SK-N-SH treated with all-trans-retinoic acid at 6 μM for 48 hours (cell line): ENCODE measurements at regions not wholly inside any gene's neighbourhood (a gene's known extent, or its start where the extent isn't known, plus 50 kb on each side); places are given as distances from the start of the nearest gene placed in this dataset.

Experiments used
- ATAC-seq: fragments of 200-7000 bp; cut with Tn5 transposase; 3 replicates; pipeline ENCODE4 v1.9.1; 2020; ENCODE audit warnings: mild to moderate bottlenecking, moderate library complexity
- ARNTL ChIP-seq: fragments of 450-650 bp; formaldehyde crosslinking; IDR thresholded peaks from 2 replicates; pipeline ENCODE4 v1.5.0; 2020; ENCODE audit warnings: low read depth, mild to moderate bottlenecking, moderate library complexity, borderline replicate concordance
- CREB5 ChIP-seq: fragments of 250-450 bp; sonication (Bioruptor Pico); IDR thresholded peaks from 2 replicates; pipeline ENCODE4 v1.5.1; 2020; ENCODE audit warnings: low read depth, mild to moderate bottlenecking, moderate library complexity
- CSDC2 ChIP-seq: fragments of 250-450 bp; sonication (Bioruptor Pico); IDR thresholded peaks from 2 replicates; pipeline ENCODE4 v1.5.0; 2020; ENCODE audit warnings: mild to moderate bottlenecking, moderate library complexity
- CSRNP3 ChIP-seq: fragments of 250-450 bp; sonication (Bioruptor Pico); IDR thresholded peaks from 2 replicates; pipeline ENCODE4 v1.5.1; 2021; ENCODE audit warnings: mild to moderate bottlenecking, moderate library complexity
- GLIS3 ChIP-seq: fragments of 250-450 bp; sonication (Bioruptor Pico); IDR thresholded peaks from 2 replicates; pipeline ENCODE4 v1.5.0; 2020; ENCODE audit warnings: mild to moderate bottlenecking, moderate library complexity
- ISL1 ChIP-seq: fragments of 250-450 bp; sonication (Bioruptor Pico); IDR thresholded peaks from 2 replicates; pipeline ENCODE4 v2.1.2; 2022; ENCODE audit warnings: mild to moderate bottlenecking, moderate library complexity
- OSR1 ChIP-seq: fragments of 250-450 bp; sonication (Bioruptor Pico); IDR thresholded peaks from 2 replicates; pipeline ENCODE4 v1.8.0; 2022; ENCODE audit warnings: moderate library complexity, mild to moderate bottlenecking, inconsistent platforms
- PATZ1 ChIP-seq: fragments of 250-450 bp; sonication (Bioruptor Pico); IDR thresholded peaks from 2 replicates; pipeline ENCODE4 v1.8.0; 2020; ENCODE audit warnings: mild to moderate bottlenecking, moderate library complexity, borderline replicate concordance
- SNAI2 ChIP-seq: fragments of 250-450 bp; sonication (Bioruptor Pico); IDR thresholded peaks from 2 replicates; pipeline ENCODE4 v1.5.0; 2020; ENCODE audit warnings: mild to moderate bottlenecking, moderate library complexity
- TCF4 ChIP-seq: fragments of 250-450 bp; sonication (Bioruptor Pico); IDR thresholded peaks from 2 replicates; pipeline ENCODE4 v1.8.0; 2021; ENCODE audit warnings: mild to moderate bottlenecking, moderate library complexity, borderline replicate concordance
- TSHZ2 ChIP-seq: fragments of 250-450 bp; sonication (Bioruptor Pico); IDR thresholded peaks from 2 replicates; pipeline ENCODE4 v1.5.0; 2020; ENCODE audit warnings: mild to moderate bottlenecking, moderate library complexity
- ZC3H10 ChIP-seq: fragments of 250-450 bp; sonication (Bioruptor Pico); IDR thresholded peaks from 2 replicates; pipeline ENCODE4 v1.5.1; 2021; ENCODE audit warnings: mild to moderate bottlenecking, moderate library complexity
- ZFP30 ChIP-seq: fragments of 450-650 bp; formaldehyde crosslinking; IDR thresholded peaks from 2 replicates; pipeline ENCODE4 v1.5.0; 2022; ENCODE audit warnings: mild to moderate bottlenecking, moderate library complexity
- ZNF565 ChIP-seq: fragments of 450-650 bp; formaldehyde crosslinking; conservative IDR thresholded peaks from 2 replicates; pipeline ENCODE4 v1.5.0; 2020; ENCODE audit warnings: low read depth, mild to moderate bottlenecking, moderate library complexity
- ZNF8 ChIP-seq: fragments of 450-650 bp; formaldehyde crosslinking; IDR thresholded peaks from 2 replicates; pipeline ENCODE4 v1.5.0; 2020; ENCODE audit warnings: mild to moderate bottlenecking, moderate library complexity

GRCh38 chr6:15921243-15921642, 207.6 kb upstream of the MYLIP start:
- TF ChIP-seq ZNF8 (CRISPR knock-in tag) (no peak), ZFP30 (CRISPR knock-in tag) (no peak), CSRNP3 (CRISPR knock-in tag) (no peak), ZC3H10 (no peak), TSHZ2 (CRISPR knock-in tag) (no peak), TCF4 (CRISPR knock-in tag) (no peak), ISL1 (no peak)
- TF ChIP-seq, all 23 proteins: peak for 0
- ATAC-seq: no peak

GRCh38 chr6:15916581-15916980, 212.3 kb upstream of the MYLIP start:
- TF ChIP-seq ZNF8 (CRISPR knock-in tag) (no peak), CSRNP3 (CRISPR knock-in tag) (no peak), ZFP30 (CRISPR knock-in tag) (no peak), TCF4 (CRISPR knock-in tag) (no peak), ZNF565 (CRISPR knock-in tag) (no peak), OSR1 (CRISPR knock-in tag) (no peak)
- TF ChIP-seq, all 23 proteins: peak for 0
- no peak for ATAC-seq

- TF ChIP-seq TCF4 (CRISPR knock-in tag) (peak; percentile 60; the same call in 1 of the 2 replicates), SNAI2 (CRISPR knock-in tag) (no peak), ISL1 (peak; percentile 54), TSHZ2 (CRISPR knock-in tag) (peak; percentile 71; the same call in 1 of the 2 replicates)
- TF ChIP-seq, all 23 proteins: peak for 3
- no peak for ATAC-seq
These were observed 213.2 kb upstream of the MYLIP start for GRCh38 chr6:15915508-15916178.

GRCh38 chr6:15914553-15914952, 214.3 kb upstream of the MYLIP start:
- ATAC-seq: no peak
- TF ChIP-seq ZNF8 (CRISPR knock-in tag): no peak
- TF ChIP-seq TCF4 (CRISPR knock-in tag): no peak
- TF ChIP-seq PATZ1 (CRISPR knock-in tag): no peak
- TF ChIP-seq ARNTL (CRISPR knock-in tag): no peak
- TF ChIP-seq, all 23 proteins: peak for 0

GRCh38 chr6:15913573-15913972, 215.3 kb upstream of the MYLIP start:
- no peak for TF ChIP-seq GLIS3 (CRISPR knock-in tag)
- no peak for TF ChIP-seq TCF4 (CRISPR knock-in tag)
- TF ChIP-seq CSRNP3 (CRISPR knock-in tag): no peak
- TF ChIP-seq ZFP30 (CRISPR knock-in tag): no peak
- TF ChIP-seq SNAI2 (CRISPR knock-in tag): no peak
- no peak for TF ChIP-seq CSDC2 (CRISPR knock-in tag)
- TF ChIP-seq CREB5 (CRISPR knock-in tag): no peak
- ATAC-seq: no peak
